ENCODE measurements at regions not wholly inside any gene's neighbourhood (a gene's known extent, or its start where the extent isn't known, plus 50 kb on each side); places are given as distances from the start of the nearest gene placed in this dataset.

DNA sequence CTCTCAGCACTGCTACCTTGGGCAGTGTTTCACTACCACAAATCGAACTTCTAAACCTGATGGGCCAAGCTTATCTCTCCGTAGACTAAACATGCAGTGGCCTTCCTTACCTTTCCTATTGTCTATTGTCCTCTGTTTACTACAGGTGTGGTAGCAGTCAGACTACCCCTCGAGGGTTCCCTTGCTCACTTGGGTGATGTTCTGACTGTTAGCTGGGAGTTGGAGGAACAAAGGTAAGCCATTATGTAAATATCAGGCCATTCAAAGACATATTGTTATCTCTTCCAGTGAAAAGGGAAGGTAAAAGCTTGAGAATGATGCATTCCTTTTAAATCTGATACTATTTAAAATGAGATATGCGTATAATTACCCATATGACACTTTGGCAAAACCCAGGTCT, 828.3 kb upstream of the EEF2KMT start:
- no peak for TF ChIP-seq CTCF (optimal IDR thresholded peaks at IDR 0.05 in 1 of 3, IDR thresholded peaks at IDR 0.05 in 1 of 3, conservative IDR thresholded peaks at IDR 0.05 in 1 of 3; ENCODE audit: extremely low read depth in 1 of 3, insufficient read depth in 2 of 3, low read length in 3 of 3)
- no peak for TF ChIP-seq EZH2 (IDR thresholded peaks at IDR 0.05; ENCODE audit: low read length)

Data from keratinocyte (primary cell).